DOHH2 (cell line): ENCODE measurements at regions not wholly inside any gene's neighbourhood (a gene's known extent, or its start where the extent isn't known, plus 50 kb on each side); places are given as distances from the start of the nearest gene placed in this dataset.

ENCODE experiments used
- CTCF ChIP-seq: fragments of 200-600 bp; sonication (generic); IDR thresholded peaks from one replicate; pipeline ENCODE4 v1.5.1; 2014; ENCODE audit warnings: antibody characterized with exemption, mild to moderate bottlenecking, low read depth, low read length; ENCODE audit not compliant: poor library complexity, severe bottlenecking
- EZH2phosphoT487 ChIP-seq: fragments of 200-600 bp; sonication (generic); IDR thresholded peaks from 2 replicates; pipeline ENCODE4 v1.6.1; 2017; ENCODE audit warnings: borderline replicate concordance, mild to moderate bottlenecking, antibody characterized with exemption, low read length, moderate library complexity, mixed read lengths

GRCh38 chr10:78868048-78868447 is 200.7 kb upstream of the ZMIZ1 start:
- TF ChIP-seq CTCF, result no peak
- no peak for TF ChIP-seq EZH2phosphoT487
